Mesenchymal stem cell (in vitro differentiated cells and primary cell): ENCODE measurements at regions not wholly inside any gene's neighbourhood (a gene's known extent, or its start where the extent isn't known, plus 50 kb on each side); places are given as distances from the start of the nearest gene placed in this dataset.
"Not testable (repeated sequence)": the region's sequence is repeated elsewhere in the genome, so short reads cannot be mapped to it uniquely, and the experiment has no call there.

Source experiments
- DNase-seq: peaks from one replicate; pipeline ENCODE4 v3.0.0-alpha.2; 2013
- H2AFZ ChIP-seq: one replicate; pipeline ENCODE4 v1.6.1; 2013; ENCODE audit warnings: low read depth, mild to moderate bottlenecking, control low read depth, inconsistent platforms, low read length, moderate library complexity
- H2AK5ac ChIP-seq: 2 replicates; pipeline ENCODE4 v1.6.1; 2013; ENCODE audit warnings: low read length, moderate library complexity, mild to moderate bottlenecking, inconsistent platforms; ENCODE audit not compliant: severe bottlenecking
- H2BK120ac ChIP-seq: one replicate; pipeline ENCODE4 v1.6.1; 2013; ENCODE audit warnings: low read depth, mild to moderate bottlenecking, inconsistent platforms, low read length, moderate library complexity
- H2BK12ac ChIP-seq, 2 experiments: one replicate each; pipeline ENCODE4 v1.6.1; 2013; ENCODE audit warnings: inconsistent platforms in 2 of 2, low read length in 2 of 2, mild to moderate bottlenecking in 2 of 2, moderate library complexity in 2 of 2, control low read depth in 1 of 2
- H2BK15ac ChIP-seq: one replicate; pipeline ENCODE4 v1.6.1; 2013; ENCODE audit warnings: mild to moderate bottlenecking, low read depth, inconsistent platforms; ENCODE audit not compliant: poor library complexity, severe bottlenecking
- H2BK5ac ChIP-seq: 2 replicates; pipeline ENCODE4 v1.6.1; 2013; ENCODE audit warnings: low read depth, mild to moderate bottlenecking, low read length, control low read depth, inconsistent platforms; ENCODE audit not compliant: poor library complexity, severe bottlenecking
- H3K14ac ChIP-seq, 2 experiments: one replicate each; pipeline ENCODE4 v1.6.1; 2013; ENCODE audit warnings: inconsistent platforms in 2 of 2, low read length in 2 of 2, control low read depth in 1 of 2, mild to moderate bottlenecking in 1 of 2, moderate library complexity in 1 of 2
- H3K18ac ChIP-seq, 2 experiments: one replicate each; pipeline ENCODE4 v1.6.1; 2013; ENCODE audit warnings: inconsistent platforms in 2 of 2, low read length in 2 of 2, control low read depth in 1 of 2, low read depth in 1 of 2, mild to moderate bottlenecking in 1 of 2
- H3K23ac ChIP-seq, 2 experiments: one replicate each; pipeline ENCODE4 v1.6.1; 2013; ENCODE audit warnings: inconsistent platforms in 2 of 2, low read length in 2 of 2, mild to moderate bottlenecking in 2 of 2, moderate library complexity in 2 of 2, control low read depth in 1 of 2
- H3K27ac ChIP-seq: 2 replicates; pipeline ENCODE4 v1.5.1; 2013; ENCODE audit warnings: mild to moderate bottlenecking, moderate library complexity, low read length, control low read depth, inconsistent platforms; ENCODE audit not compliant: poor library complexity, severe bottlenecking
- H3K27me3 ChIP-seq, 2 experiments: 2 replicates each; pipeline versions ENCODE4 v1.6.1 to v1.7.0; 2013; ENCODE audit warnings: low read length in 2 of 2, mild to moderate bottlenecking in 2 of 2, moderate library complexity in 2 of 2, control low read depth in 1 of 2, inconsistent platforms in 1 of 2; ENCODE audit not compliant: control insufficient read depth in 1 of 2, insufficient read depth in 1 of 2
- H3K36me3 ChIP-seq, 2 experiments: 2 replicates each; pipeline versions ENCODE4 v1.6.1 to v1.7.0; 2013; ENCODE audit warnings: low read length in 2 of 2, control low read depth in 1 of 2, inconsistent platforms in 1 of 2, low read depth in 1 of 2, mild to moderate bottlenecking in 1 of 2; ENCODE audit not compliant: insufficient read depth in 2 of 2, control insufficient read depth in 1 of 2
- H3K4ac ChIP-seq, 2 experiments: one replicate each; pipeline ENCODE4 v1.6.1; 2013; ENCODE audit warnings: inconsistent platforms in 2 of 2, low read length in 2 of 2, mild to moderate bottlenecking in 2 of 2, moderate library complexity in 2 of 2, control low read depth in 1 of 2, low read depth in 1 of 2
- H3K4me1 ChIP-seq: 2 replicates; pipeline ENCODE4 v1.6.1; 2013; ENCODE audit warnings: low read depth, low read length, control low read depth; ENCODE audit not compliant: control insufficient read depth, insufficient read depth
- H3K4me2 ChIP-seq: 2 replicates; pipeline ENCODE4 v1.6.1; 2013; ENCODE audit warnings: low read length, mild to moderate bottlenecking, inconsistent platforms; ENCODE audit not compliant: poor library complexity, severe bottlenecking
- H3K4me3 ChIP-seq, 2 experiments: 2 replicates each; pipeline versions ENCODE4 v1.5.1 to v1.7.0; 2013; ENCODE audit warnings: low read length in 2 of 2, mild to moderate bottlenecking in 2 of 2, control low read depth in 1 of 2, low read depth in 1 of 2; ENCODE audit not compliant: insufficient read depth in 1 of 2
- H3K79me1 ChIP-seq: replicated peaks from 2 replicates; pipeline ENCODE4 v1.6.1; 2013; ENCODE audit warnings: mild to moderate bottlenecking, control low read depth, low read length, inconsistent platforms; ENCODE audit not compliant: poor library complexity, severe bottlenecking
- H3K9ac ChIP-seq: 2 replicates; pipeline ENCODE4 v1.7.0; 2013; ENCODE audit warnings: mild to moderate bottlenecking, low read length, moderate library complexity
- H3K9me3 ChIP-seq: 2 replicates; pipeline ENCODE4 v1.7.0; 2013; ENCODE audit warnings: mild to moderate bottlenecking, low read length; ENCODE audit not compliant: control insufficient read depth
- H4K8ac ChIP-seq: one replicate; pipeline ENCODE4 v1.6.1; 2013; ENCODE audit warnings: inconsistent platforms, mild to moderate bottlenecking, low read length, moderate library complexity
- H4K91ac ChIP-seq: one replicate; pipeline ENCODE4 v1.6.1; 2013; ENCODE audit warnings: mild to moderate bottlenecking, low read length, inconsistent platforms
- WGBS: methylation state at CpG from one replicate; pipeline ENCODE4 v1.1.7; 2013; ENCODE audit warnings: mixed read lengths; 5-methylcytosine and 5-hydroxymethylcytosine counted together

DNA sequence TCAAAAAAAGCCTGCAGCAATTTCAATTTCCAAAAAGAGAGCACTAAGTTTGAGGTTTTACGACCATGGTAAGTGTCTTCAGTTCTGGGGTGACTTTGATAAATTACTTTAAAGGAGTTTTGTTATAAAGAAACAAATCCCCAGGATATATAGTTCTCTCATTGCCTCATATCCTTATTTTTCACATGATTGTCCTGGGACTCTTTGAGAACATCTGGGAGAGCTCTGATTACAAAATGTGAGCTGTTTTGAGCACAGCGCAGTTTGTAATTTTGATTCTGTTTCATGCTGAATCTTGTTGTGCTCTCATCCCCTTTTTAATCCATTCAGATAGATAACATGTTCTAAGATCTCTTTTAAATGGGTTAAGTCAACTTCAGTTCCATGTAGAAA is 67.7 kb upstream of the DCN start:
- no peak overlapping the region for H4K91ac ChIP-seq
- no peak overlapping the region for H3K23ac ChIP-seq
- H3K36me3 ChIP-seq: no peaks in the 10 kb centered on the region
- no peak overlapping the region for H3K27ac ChIP-seq
- no CpG with 5 or more reads among the region's 2 CpGs for WGBS
- no peaks in the 10 kb centered on the region for H3K27me3 ChIP-seq
- H3K79me1 ChIP-seq: no peaks in the 10 kb centered on the region
- no peak overlapping the region for H2BK5ac ChIP-seq
- H3K4me2 ChIP-seq: no peak overlapping the region
- no peak overlapping the region for H4K8ac ChIP-seq
- H3K18ac ChIP-seq: no peak overlapping the region
- H2BK120ac ChIP-seq: no peak overlapping the region
- peak overlapping the region; percentile 83 for H3K9ac ChIP-seq
- no peaks in the 10 kb centered on the region for H3K4me1 ChIP-seq
- H3K14ac ChIP-seq: no peak overlapping the region
- H2AK5ac ChIP-seq: no peak overlapping the region
- no peak overlapping the region for H2AFZ ChIP-seq
- H3K4me3 ChIP-seq: peak overlapping the region in 1 of 2 experiments; percentile 50
- H2BK15ac ChIP-seq: no peak overlapping the region
- no peak for DNase-seq
- H3K4ac ChIP-seq: no peak overlapping the region
- no peak overlapping the region for H2BK12ac ChIP-seq
- H3K9me3 ChIP-seq: no peaks in the 10 kb centered on the region

DNA sequence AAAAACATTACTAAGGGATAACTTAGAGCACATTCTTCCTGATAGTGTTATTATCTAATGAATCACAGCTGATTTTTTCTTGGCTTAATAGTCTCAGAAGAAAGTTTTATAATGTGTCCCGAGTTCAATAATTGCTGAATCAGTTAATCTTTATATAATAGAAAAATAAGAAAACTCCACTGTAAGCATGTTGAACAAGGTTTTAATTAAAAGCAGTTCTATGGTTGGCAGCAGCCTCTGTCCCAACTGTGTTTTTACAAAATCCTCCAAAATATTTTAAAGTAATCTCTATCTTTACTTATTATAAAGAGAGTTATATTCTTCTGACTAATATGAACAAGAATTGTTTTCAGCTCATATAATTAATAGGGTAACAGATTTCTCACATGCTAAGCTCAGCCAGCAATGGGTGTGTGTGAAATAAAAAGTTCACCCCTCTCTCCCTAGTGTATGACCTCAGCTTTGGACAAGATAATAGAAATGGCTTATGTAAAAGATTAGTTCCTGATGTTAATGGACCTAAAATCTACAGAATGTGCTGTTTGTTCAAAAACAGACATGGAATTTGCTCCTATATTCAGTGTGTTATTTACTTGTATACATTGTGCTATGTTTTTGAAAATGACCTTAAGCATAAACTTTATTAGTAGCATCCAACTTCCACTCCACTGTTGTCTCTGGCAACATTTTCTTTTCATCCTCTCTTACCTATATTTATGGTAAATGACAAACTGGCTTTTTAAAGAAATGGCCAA is 67.1 kb upstream of the DCN start:
- H2BK120ac ChIP-seq: no peak overlapping the region
- no peak overlapping the region for H4K8ac ChIP-seq
- peak overlapping the region in 1 of 2 experiments; percentile 50 for H3K4me3 ChIP-seq
- H3K79me1 ChIP-seq: no peaks in the 10 kb centered on the region
- no peak overlapping the region for H3K18ac ChIP-seq
- no peak overlapping the region for H2AK5ac ChIP-seq
- DNase-seq: no peak
- H3K14ac ChIP-seq: no peak overlapping the region
- H3K9ac ChIP-seq: peak overlapping the region; percentile 83
- H2BK12ac ChIP-seq: no peak overlapping the region
- H3K27ac ChIP-seq: no peak overlapping the region
- H4K91ac ChIP-seq: no peak overlapping the region
- no peak overlapping the region for H2BK15ac ChIP-seq
- WGBS: no CpG with 5 or more reads among the region's 1 CpG
- H3K23ac ChIP-seq: no peak overlapping the region
- no peaks in the 10 kb centered on the region for H3K9me3 ChIP-seq
- no peak overlapping the region for H3K4me2 ChIP-seq
- no peaks in the 10 kb centered on the region for H3K4me1 ChIP-seq
- H3K4ac ChIP-seq: no peak overlapping the region
- no peak overlapping the region for H2AFZ ChIP-seq
- H3K36me3 ChIP-seq: no peaks in the 10 kb centered on the region
- no peaks in the 10 kb centered on the region for H3K27me3 ChIP-seq
- no peak overlapping the region for H2BK5ac ChIP-seq

DNA sequence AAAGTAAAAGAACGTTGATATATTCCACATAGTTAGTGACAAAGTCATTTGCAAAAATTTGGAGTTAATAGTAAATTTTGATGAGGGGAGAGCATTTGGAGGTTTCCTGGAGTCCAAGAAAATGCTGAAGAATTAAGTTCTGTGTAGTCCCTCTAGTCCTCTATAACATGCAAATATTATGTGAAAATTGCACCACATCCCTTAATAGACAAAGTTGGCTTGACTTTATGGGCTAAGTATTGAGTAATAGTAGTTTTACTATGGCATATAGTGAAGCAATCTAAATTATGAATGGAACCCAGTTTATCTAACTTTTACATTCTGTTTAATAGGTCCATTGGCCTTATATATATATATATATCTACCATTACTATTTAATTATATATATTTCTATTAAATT is 66.4 kb upstream of the DCN start:
- Histone ChIP-seq H3K23ac (no peak overlapping the region), H4K91ac (no peak overlapping the region), H2AK5ac (no peak overlapping the region), H2BK12ac (no peak overlapping the region), H3K9ac (peak overlapping the region; percentile 67), H3K27ac (no peak overlapping the region), H3K4me3 (no peak overlapping the region), H3K79me1 (no peaks in the 10 kb centered on the region), H2BK120ac (no peak overlapping the region), H2BK5ac (no peak overlapping the region), H2AFZ (no peak overlapping the region), H3K36me3 (no peaks in the 10 kb centered on the region), H3K4me1 (no peaks in the 10 kb centered on the region), H3K18ac (no peak overlapping the region), H3K14ac (no peak overlapping the region), H2BK15ac (no peak overlapping the region), H3K27me3 (no peaks in the 10 kb centered on the region), H3K4me2 (no peak overlapping the region), H3K9me3 (no peaks in the 10 kb centered on the region), H4K8ac (no peak overlapping the region), H3K4ac (no peak overlapping the region)
- no peak for DNase-seq
- WGBS: 78% methylated on average over 1 of the region's 1 CpG

DNA sequence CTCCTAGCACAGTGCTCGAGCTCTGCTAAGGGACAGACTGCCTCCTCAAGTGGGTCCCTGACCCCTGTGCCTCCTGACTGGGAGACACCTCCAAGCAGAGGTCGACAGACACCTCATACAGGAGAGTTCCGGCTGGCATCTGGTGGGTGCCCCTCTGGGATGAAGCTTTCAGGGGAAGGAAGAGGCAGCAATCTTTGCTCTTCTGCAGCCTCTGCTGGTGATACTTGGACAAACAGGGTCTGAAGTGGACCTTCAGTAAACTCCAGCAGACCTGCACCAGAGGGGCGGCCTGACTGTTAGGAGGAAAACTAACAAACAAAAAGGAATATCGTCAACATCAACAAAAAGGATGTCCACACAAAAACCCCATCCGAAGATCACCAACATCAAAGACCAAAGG is 60.6 kb upstream of the DCN start:
- not testable (repeated sequence) for H2BK120ac ChIP-seq, H3K79me1 ChIP-seq, H3K9ac ChIP-seq, H3K4me1 ChIP-seq, H2AK5ac ChIP-seq, H2AFZ ChIP-seq, H3K14ac ChIP-seq, H4K8ac ChIP-seq, H2BK12ac ChIP-seq, H2BK5ac ChIP-seq, H3K36me3 ChIP-seq, H3K27ac ChIP-seq, H3K4me2 ChIP-seq, H4K91ac ChIP-seq, H3K4me3 ChIP-seq, H3K9me3 ChIP-seq, H2BK15ac ChIP-seq, H3K27me3 ChIP-seq, H3K23ac ChIP-seq, H3K4ac ChIP-seq, H3K18ac ChIP-seq
- peak; percentile 22 for DNase-seq
- 86% methylated on average over 6 of the region's 6 CpGs for WGBS
